Neural progenitor cell (in vitro differentiated cells): ENCODE measurements at regions not wholly inside any gene's neighbourhood (a gene's known extent, or its start where the extent isn't known, plus 50 kb on each side); places are given as distances from the start of the nearest gene placed in this dataset.

ENCODE experiments used
- DNase-seq: peaks from one replicate; pipeline ENCODE4 v3.0.0-alpha.2; 2016; ENCODE audit warnings: low spot score
- H2AFZ ChIP-seq: fragments of 200-600 bp; sonication (generic); replicated peaks from 2 replicates; pipeline ENCODE4 v1.6.1; 2016; ENCODE audit warnings: antibody characterized with exemption
- H3F3A ChIP-seq: fragments of 200-600 bp; sonication (generic); 2 replicates; pipeline ENCODE4 v1.6.1; 2016; ENCODE audit warnings: antibody characterized with exemption, low read depth
- H3K27ac ChIP-seq: fragments of 200-600 bp; sonication (generic); 2 replicates; pipeline ENCODE4 v1.5.1; 2016; ENCODE audit warnings: mild to moderate bottlenecking
- H3K27me3 ChIP-seq: fragments of 200-600 bp; sonication (generic); 2 replicates; pipeline ENCODE4 v1.6.1; 2016; ENCODE audit warnings: mild to moderate bottlenecking, moderate library complexity
- H3K36me3 ChIP-seq: fragments of 200-600 bp; sonication (generic); 2 replicates; pipeline ENCODE4 v1.5.1; 2016
- H3K4me1 ChIP-seq: fragments of 200-600 bp; sonication (generic); 2 replicates; pipeline ENCODE4 v1.6.1; 2016; ENCODE audit warnings: mixed run types
- H3K4me2 ChIP-seq: fragments of 200-600 bp; sonication (generic); 2 replicates; pipeline ENCODE4 v1.6.1; 2016
- H3K4me3 ChIP-seq: fragments of 200-600 bp; sonication (generic); 2 replicates; pipeline ENCODE4 v1.5.1; 2016
- H3K79me2 ChIP-seq: fragments of 200-600 bp; sonication (generic); 2 replicates; pipeline ENCODE4 v1.6.1; 2016; ENCODE audit warnings: low read depth
- H3K9ac ChIP-seq: fragments of 200-600 bp; sonication (generic); 2 replicates; pipeline ENCODE4 v1.6.1; 2016
- H3K9me3 ChIP-seq: fragments of 200-600 bp; sonication (generic); 2 replicates; pipeline ENCODE4 v1.5.1; 2016; ENCODE audit warnings: low read depth
- H4K20me1 ChIP-seq: fragments of 200-600 bp; sonication (generic); 2 replicates; pipeline ENCODE4 v1.6.1; 2016; ENCODE audit warnings: low read depth
- H3K27ac Mint-ChIP-seq: 3 replicates; pipeline ENCODE4 v1.8.0; 2021; ENCODE audit warnings: mixed read lengths
- H3K27me3 Mint-ChIP-seq: 2 replicates; pipeline ENCODE4 v1.8.0; 2022; ENCODE audit warnings: low read depth, mild to moderate bottlenecking, inconsistent platforms, moderate library complexity, mixed read lengths; ENCODE audit not compliant: insufficient read depth
- H3K36me3 Mint-ChIP-seq: 3 replicates; pipeline ENCODE4 v1.8.0; 2021; ENCODE audit warnings: mixed read lengths
- H3K4me1 Mint-ChIP-seq: 3 replicates; pipeline ENCODE4 v1.8.0; 2021; ENCODE audit warnings: mixed read lengths
- H3K4me3 Mint-ChIP-seq: 3 replicates; pipeline ENCODE4 v1.8.0; 2021; ENCODE audit warnings: mild to moderate bottlenecking, moderate library complexity, mixed read lengths
- H3K9me3 Mint-ChIP-seq: 3 replicates; pipeline ENCODE4 v1.8.0; 2020; ENCODE audit warnings: mixed read lengths
- CTCF ChIP-seq: fragments of 200-600 bp; sonication (generic); IDR thresholded peaks from 2 replicates; pipeline ENCODE4 v1.5.1; 2017; ENCODE audit warnings: antibody characterized with exemption, mild to moderate bottlenecking
- EZH2 ChIP-seq: fragments of 200-600 bp; sonication (generic); IDR thresholded peaks from 2 replicates; pipeline ENCODE4 v1.6.1; 2017; ENCODE audit warnings: antibody characterized with exemption, mild to moderate bottlenecking, moderate library complexity
- EZH2phosphoT487 ChIP-seq: fragments of 200-600 bp; sonication (generic); IDR thresholded peaks from 2 replicates; pipeline ENCODE4 v1.6.1; 2017; ENCODE audit warnings: antibody characterized with exemption

- Mint-ChIP-seq H3K9me3 (peaks cover 4% of the 10 kb centered on the region), H3K27ac (no peak overlapping the region), H3K27me3 (no peaks in the 10 kb centered on the region), H3K4me1 (no peaks in the 10 kb centered on the region), H3K36me3 (no peaks in the 10 kb centered on the region), H3K4me3 (no peak overlapping the region)
- Histone ChIP-seq H4K20me1 (no peaks in the 10 kb centered on the region), H3K36me3 (no peaks in the 10 kb centered on the region), H3K27me3 (no peaks in the 10 kb centered on the region), H3K9me3 (no peaks in the 10 kb centered on the region), H3K4me1 (no peaks in the 10 kb centered on the region), H3K27ac (no peak overlapping the region), H3K9ac (no peak overlapping the region), H3K4me2 (no peak overlapping the region), H3K4me3 (no peak overlapping the region), H3K79me2 (no peaks in the 10 kb centered on the region), H3F3A (no peaks in the 10 kb centered on the region), H2AFZ (no peak overlapping the region)
- TF ChIP-seq EZH2phosphoT487, result no peak
- TF ChIP-seq EZH2, result no peak
- TF ChIP-seq CTCF, result no peak
- DNase-seq, result no peak
Measured at GRCh38 chr2:64338910-64339500, 115.0 kb upstream of the LGALSL start.

GRCh38 chr2:64341461-64341860 lies 112.5 kb upstream of the LGALSL start:
- no peak for DNase-seq
- Mint-ChIP-seq H3K36me3 (no peaks in the 10 kb centered on the region), H3K27ac (no peak overlapping the region), H3K9me3 (no peaks in the 10 kb centered on the region), H3K4me1 (peaks cover 7% of the 10 kb centered on the region), H3K27me3 (no peaks in the 10 kb centered on the region), H3K4me3 (no peak overlapping the region)
- H3K4me3 ChIP-seq, result no peak overlapping the region
- no peaks in the 10 kb centered on the region for H3K79me2 ChIP-seq
- H3K36me3 ChIP-seq, result no peaks in the 10 kb centered on the region
- no peaks in the 10 kb centered on the region for H4K20me1 ChIP-seq
- no peak overlapping the region for H3K4me2 ChIP-seq
- H3K9me3 ChIP-seq, result no peaks in the 10 kb centered on the region
- TF ChIP-seq EZH2phosphoT487, result no peak
- no peak for TF ChIP-seq EZH2
- no peak overlapping the region for H3K9ac ChIP-seq
- H3K27me3 ChIP-seq, result no peaks in the 10 kb centered on the region
- H3F3A ChIP-seq, result no peaks in the 10 kb centered on the region
- no peaks in the 10 kb centered on the region for H3K4me1 ChIP-seq
- H2AFZ ChIP-seq, result no peak overlapping the region
- no peak overlapping the region for H3K27ac ChIP-seq

GRCh38 chr2:64342195-64343099 lies 111.5 kb upstream of the LGALSL start:
- H3K79me2 ChIP-seq, result no peaks in the 10 kb centered on the region
- H3K27ac ChIP-seq, result no peak overlapping the region
- H3K36me3 ChIP-seq, result no peaks in the 10 kb centered on the region
- no peaks in the 10 kb centered on the region for H3K27me3 ChIP-seq
- H3K36me3 Mint-ChIP-seq, result no peaks in the 10 kb centered on the region
- H3K9me3 Mint-ChIP-seq, result no peaks in the 10 kb centered on the region
- no peak overlapping the region for H3K4me3 ChIP-seq
- H3K4me1 Mint-ChIP-seq, result peaks cover 7% of the 10 kb centered on the region
- H2AFZ ChIP-seq, result no peak overlapping the region
- no peaks in the 10 kb centered on the region for H3K9me3 ChIP-seq
- H3K27ac Mint-ChIP-seq, result no peak overlapping the region
- H3K9ac ChIP-seq, result no peak overlapping the region
- H3K4me3 Mint-ChIP-seq, result no peak overlapping the region
- no peaks in the 10 kb centered on the region for H4K20me1 ChIP-seq
- TF ChIP-seq CTCF (no peak), EZH2 (no peak), EZH2phosphoT487 (no peak)
- H3K27me3 Mint-ChIP-seq, result no peaks in the 10 kb centered on the region
- H3K4me1 ChIP-seq, result no peaks in the 10 kb centered on the region
- DNase-seq, result no peak
- no peaks in the 10 kb centered on the region for H3F3A ChIP-seq
- no peak overlapping the region for H3K4me2 ChIP-seq
